HG02798 (cell line): ENCODE measurements at regions not wholly inside any gene's neighbourhood (a gene's known extent, or its start where the extent isn't known, plus 50 kb on each side); places are given as distances from the start of the nearest gene placed in this dataset.
"Not testable (repeated sequence)": the region's sequence is repeated elsewhere in the genome, so short reads cannot be mapped to it uniquely, and the experiment has no call there.

ENCODE experiments used
- ATAC-seq: cut with Tn5 transposase; IDR thresholded peaks from one replicate; pipeline ENCODE4 v1.9.1; 2021; ENCODE audit warnings: mild to moderate bottlenecking; ENCODE audit not compliant: unreplicated experiment, poor library complexity

GRCh38 chr1:86798608-86799291, 94.4 kb downstream of the SH3GLB1 start:
- ATAC-seq: peak; percentile 58

GRCh38 chr1:86803641-86804040, 99.3 kb downstream of the SH3GLB1 start:
- not testable (repeated sequence) for ATAC-seq

GRCh38 chr1:86805898-86806519, 101.6 kb downstream of the SH3GLB1 start:
- ATAC-seq: not testable (repeated sequence)

GRCh38 chr1:86811142-86811924, 102.6 kb downstream of the SELENOF start:
- no peak for ATAC-seq

- no peak for ATAC-seq
These were observed 101.6 kb downstream of the SELENOF start for GRCh38 chr1:86812286-86812685.
